Neural progenitor cell (in vitro differentiated cells): ENCODE measurements at regions not wholly inside any gene's neighbourhood (a gene's known extent, or its start where the extent isn't known, plus 50 kb on each side); places are given as distances from the start of the nearest gene placed in this dataset.

Experiments
- DNase-seq: peaks from one replicate; pipeline ENCODE4 v3.0.0-alpha.2; 2016; ENCODE audit warnings: low spot score
- H2AFZ ChIP-seq: fragments of 200-600 bp; sonication (generic); replicated peaks from 2 replicates; pipeline ENCODE4 v1.6.1; 2016; ENCODE audit warnings: antibody characterized with exemption
- H3F3A ChIP-seq: fragments of 200-600 bp; sonication (generic); 2 replicates; pipeline ENCODE4 v1.6.1; 2016; ENCODE audit warnings: antibody characterized with exemption, low read depth
- H3K27ac ChIP-seq: fragments of 200-600 bp; sonication (generic); 2 replicates; pipeline ENCODE4 v1.5.1; 2016; ENCODE audit warnings: mild to moderate bottlenecking
- H3K27me3 ChIP-seq: fragments of 200-600 bp; sonication (generic); 2 replicates; pipeline ENCODE4 v1.6.1; 2016; ENCODE audit warnings: mild to moderate bottlenecking, moderate library complexity
- H3K36me3 ChIP-seq: fragments of 200-600 bp; sonication (generic); 2 replicates; pipeline ENCODE4 v1.5.1; 2016
- H3K4me1 ChIP-seq: fragments of 200-600 bp; sonication (generic); 2 replicates; pipeline ENCODE4 v1.6.1; 2016; ENCODE audit warnings: mixed run types
- H3K4me2 ChIP-seq: fragments of 200-600 bp; sonication (generic); 2 replicates; pipeline ENCODE4 v1.6.1; 2016
- H3K4me3 ChIP-seq: fragments of 200-600 bp; sonication (generic); 2 replicates; pipeline ENCODE4 v1.5.1; 2016
- H3K79me2 ChIP-seq: fragments of 200-600 bp; sonication (generic); 2 replicates; pipeline ENCODE4 v1.6.1; 2016; ENCODE audit warnings: low read depth
- H3K9ac ChIP-seq: fragments of 200-600 bp; sonication (generic); 2 replicates; pipeline ENCODE4 v1.6.1; 2016
- H3K9me3 ChIP-seq: fragments of 200-600 bp; sonication (generic); 2 replicates; pipeline ENCODE4 v1.5.1; 2016; ENCODE audit warnings: low read depth
- H4K20me1 ChIP-seq: fragments of 200-600 bp; sonication (generic); 2 replicates; pipeline ENCODE4 v1.6.1; 2016; ENCODE audit warnings: low read depth
- H3K27ac Mint-ChIP-seq: 3 replicates; pipeline ENCODE4 v1.8.0; 2021; ENCODE audit warnings: mixed read lengths
- H3K27me3 Mint-ChIP-seq: 2 replicates; pipeline ENCODE4 v1.8.0; 2022; ENCODE audit warnings: low read depth, mild to moderate bottlenecking, inconsistent platforms, moderate library complexity, mixed read lengths; ENCODE audit not compliant: insufficient read depth
- H3K36me3 Mint-ChIP-seq: 3 replicates; pipeline ENCODE4 v1.8.0; 2021; ENCODE audit warnings: mixed read lengths
- H3K4me1 Mint-ChIP-seq: 3 replicates; pipeline ENCODE4 v1.8.0; 2021; ENCODE audit warnings: mixed read lengths
- H3K4me3 Mint-ChIP-seq: 3 replicates; pipeline ENCODE4 v1.8.0; 2021; ENCODE audit warnings: mild to moderate bottlenecking, moderate library complexity, mixed read lengths
- H3K9me3 Mint-ChIP-seq: 3 replicates; pipeline ENCODE4 v1.8.0; 2020; ENCODE audit warnings: mixed read lengths
- EZH2 ChIP-seq: fragments of 200-600 bp; sonication (generic); IDR thresholded peaks from 2 replicates; pipeline ENCODE4 v1.6.1; 2017; ENCODE audit warnings: antibody characterized with exemption, mild to moderate bottlenecking, moderate library complexity
- EZH2phosphoT487 ChIP-seq: fragments of 200-600 bp; sonication (generic); IDR thresholded peaks from 2 replicates; pipeline ENCODE4 v1.6.1; 2017; ENCODE audit warnings: antibody characterized with exemption
- TF ChIP-seq, protein P1 (sequence below): fragments of 200-600 bp; sonication (generic); IDR thresholded peaks from 2 replicates; pipeline ENCODE4 v1.5.1; 2017; ENCODE audit warnings: antibody characterized with exemption, mild to moderate bottlenecking

DNA sequence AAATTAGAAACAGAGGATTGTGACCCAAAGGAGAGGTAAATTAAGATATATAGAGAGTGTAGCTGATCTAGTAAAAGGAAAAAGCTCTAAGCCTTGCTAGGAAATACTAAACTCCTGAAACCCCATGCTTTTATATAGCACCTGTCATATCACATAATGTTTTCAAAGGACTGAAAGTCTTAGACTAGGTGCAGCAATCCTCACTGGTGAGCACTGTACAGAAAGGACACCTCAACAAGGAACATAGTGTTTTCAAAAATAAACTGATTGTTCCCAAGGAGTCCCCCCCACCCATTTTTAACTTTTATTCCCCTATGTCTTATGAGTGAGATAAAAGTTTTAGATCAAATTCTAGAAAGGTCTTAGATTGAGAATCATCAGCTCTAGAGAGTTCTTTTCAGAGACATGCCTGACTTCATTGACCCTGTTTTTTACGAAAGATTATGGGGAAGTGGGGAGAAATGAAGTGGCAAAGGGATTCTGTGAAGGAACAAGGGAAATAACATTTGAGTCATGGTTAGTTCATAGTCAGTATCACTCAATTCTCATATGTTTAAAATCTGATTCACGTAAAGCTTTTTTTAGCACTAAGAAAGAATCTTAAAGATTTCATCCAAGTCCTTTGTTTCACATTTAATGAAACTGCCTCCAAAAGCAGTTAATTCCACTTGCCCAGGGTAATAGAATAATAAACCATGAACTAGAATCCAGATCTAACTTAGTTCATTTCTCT lies 166.4 kb downstream of the CYB561 start:
- peaks cover 31% of the 10 kb centered on the region for H3K36me3 Mint-ChIP-seq
- no peaks in the 10 kb centered on the region for H3K27me3 Mint-ChIP-seq
- Histone ChIP-seq H2AFZ (no peak overlapping the region), H3F3A (no peaks in the 10 kb centered on the region), H3K79me2 (no peaks in the 10 kb centered on the region), H3K9ac (no peak overlapping the region), H3K4me2 (no peak overlapping the region), H3K9me3 (peaks cover under 1% of the 10 kb centered on the region), H3K4me1 (no peaks in the 10 kb centered on the region), H3K27me3 (no peaks in the 10 kb centered on the region), H4K20me1 (no peaks in the 10 kb centered on the region), H3K4me3 (no peak overlapping the region), H3K27ac (no peak overlapping the region), H3K36me3 (no peaks in the 10 kb centered on the region)
- H3K4me1 Mint-ChIP-seq, result no peaks in the 10 kb centered on the region
- peaks cover 15% of the 10 kb centered on the region for H3K9me3 Mint-ChIP-seq
- H3K4me3 Mint-ChIP-seq, result no peak overlapping the region
- no peak for DNase-seq
- no peak overlapping the region for H3K27ac Mint-ChIP-seq
- no peak for TF ChIP-seq EZH2phosphoT487
- TF ChIP-seq, protein P1, sequence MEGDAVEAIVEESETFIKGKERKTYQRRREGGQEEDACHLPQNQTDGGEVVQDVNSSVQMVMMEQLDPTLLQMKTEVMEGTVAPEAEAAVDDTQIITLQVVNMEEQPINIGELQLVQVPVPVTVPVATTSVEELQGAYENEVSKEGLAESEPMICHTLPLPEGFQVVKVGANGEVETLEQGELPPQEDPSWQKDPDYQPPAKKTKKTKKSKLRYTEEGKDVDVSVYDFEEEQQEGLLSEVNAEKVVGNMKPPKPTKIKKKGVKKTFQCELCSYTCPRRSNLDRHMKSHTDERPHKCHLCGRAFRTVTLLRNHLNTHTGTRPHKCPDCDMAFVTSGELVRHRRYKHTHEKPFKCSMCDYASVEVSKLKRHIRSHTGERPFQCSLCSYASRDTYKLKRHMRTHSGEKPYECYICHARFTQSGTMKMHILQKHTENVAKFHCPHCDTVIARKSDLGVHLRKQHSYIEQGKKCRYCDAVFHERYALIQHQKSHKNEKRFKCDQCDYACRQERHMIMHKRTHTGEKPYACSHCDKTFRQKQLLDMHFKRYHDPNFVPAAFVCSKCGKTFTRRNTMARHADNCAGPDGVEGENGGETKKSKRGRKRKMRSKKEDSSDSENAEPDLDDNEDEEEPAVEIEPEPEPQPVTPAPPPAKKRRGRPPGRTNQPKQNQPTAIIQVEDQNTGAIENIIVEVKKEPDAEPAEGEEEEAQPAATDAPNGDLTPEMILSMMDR, result no peak
- TF ChIP-seq EZH2, result no peak

DNA sequence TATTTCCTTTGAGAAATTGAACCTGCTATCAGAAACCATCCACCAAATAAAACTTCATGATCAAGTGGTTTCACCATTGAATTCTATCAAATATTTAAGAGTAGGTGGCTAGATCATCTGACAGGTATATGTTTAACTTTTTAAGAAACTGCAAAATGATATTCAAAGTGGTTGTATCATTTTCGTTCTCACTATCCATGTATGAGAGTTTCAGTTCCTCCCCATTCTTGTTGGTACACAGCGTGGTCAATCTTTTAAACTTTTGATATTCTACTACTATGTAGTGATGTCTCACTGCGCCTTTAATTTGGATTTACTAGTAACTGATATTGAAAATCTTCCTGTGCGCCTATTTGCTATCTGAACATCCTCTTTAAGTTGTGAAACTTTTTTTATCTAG lies 163.7 kb downstream of the CYB561 start:
- H3K27ac ChIP-seq, result no peak overlapping the region
- H3K4me2 ChIP-seq, result no peak overlapping the region
- no peaks in the 10 kb centered on the region for H3K79me2 ChIP-seq
- no peaks in the 10 kb centered on the region for H3F3A ChIP-seq
- H3K36me3 Mint-ChIP-seq, result peaks cover 48% of the 10 kb centered on the region
- H3K4me1 Mint-ChIP-seq, result no peaks in the 10 kb centered on the region
- no peaks in the 10 kb centered on the region for H3K27me3 ChIP-seq
- TF ChIP-seq EZH2phosphoT487, result no peak
- TF ChIP-seq EZH2, result no peak
- TF ChIP-seq, protein P1, result no peak
- no peak overlapping the region for H2AFZ ChIP-seq
- no peaks in the 10 kb centered on the region for H3K36me3 ChIP-seq
- no peaks in the 10 kb centered on the region for H4K20me1 ChIP-seq
- DNase-seq, result no peak
- H3K9ac ChIP-seq, result no peak overlapping the region
- H3K9me3 Mint-ChIP-seq, result peaks cover 39% of the 10 kb centered on the region
- no peaks in the 10 kb centered on the region for H3K27me3 Mint-ChIP-seq
- no peak overlapping the region for H3K4me3 Mint-ChIP-seq
- H3K4me1 ChIP-seq, result no peaks in the 10 kb centered on the region
- peaks cover 18% of the 10 kb centered on the region for H3K9me3 ChIP-seq
- no peak overlapping the region for H3K4me3 ChIP-seq
- H3K27ac Mint-ChIP-seq, result no peak overlapping the region

DNA sequence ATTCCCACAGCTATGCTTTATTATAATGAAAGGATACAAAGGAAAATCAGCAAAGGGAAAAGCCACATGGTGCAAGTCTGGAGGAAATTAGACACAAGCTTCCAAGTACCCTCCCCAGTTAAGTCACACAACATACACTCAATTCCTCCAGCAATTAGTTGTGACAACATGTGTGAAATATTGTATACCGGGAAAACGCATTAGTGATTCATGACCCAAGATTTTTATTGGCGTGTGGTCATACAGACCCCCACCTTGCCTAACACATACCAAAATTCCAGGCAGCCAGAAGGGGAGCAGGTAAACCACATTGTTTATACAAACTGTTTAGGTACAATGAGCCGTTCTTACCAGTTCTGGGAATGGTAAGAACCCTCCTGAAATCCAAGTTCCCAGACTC lies 160.6 kb downstream of the CYB561 start:
- Histone ChIP-seq H3K9me3 (peaks cover 18% of the 10 kb centered on the region), H3K36me3 (no peaks in the 10 kb centered on the region), H3K27me3 (no peaks in the 10 kb centered on the region), H2AFZ (no peak overlapping the region), H3K4me3 (no peak overlapping the region), H4K20me1 (no peaks in the 10 kb centered on the region), H3F3A (no peaks in the 10 kb centered on the region), H3K4me2 (no peak overlapping the region), H3K9ac (no peak overlapping the region), H3K27ac (no peak overlapping the region), H3K79me2 (no peaks in the 10 kb centered on the region), H3K4me1 (no peaks in the 10 kb centered on the region)
- no peak for TF ChIP-seq EZH2phosphoT487
- TF ChIP-seq, protein P1, result no peak
- TF ChIP-seq EZH2, result no peak
- Mint-ChIP-seq H3K27me3 (no peaks in the 10 kb centered on the region), H3K36me3 (peaks cover 56% of the 10 kb centered on the region), H3K4me1 (no peaks in the 10 kb centered on the region), H3K4me3 (no peak overlapping the region), H3K9me3 (peaks cover 46% of the 10 kb centered on the region), H3K27ac (no peak overlapping the region)
- no peak for DNase-seq
